ENCODE measurements at regions not wholly inside any gene's neighbourhood (a gene's known extent, or its start where the extent isn't known, plus 50 kb on each side); places are given as distances from the start of the nearest gene placed in this dataset.

DNA sequence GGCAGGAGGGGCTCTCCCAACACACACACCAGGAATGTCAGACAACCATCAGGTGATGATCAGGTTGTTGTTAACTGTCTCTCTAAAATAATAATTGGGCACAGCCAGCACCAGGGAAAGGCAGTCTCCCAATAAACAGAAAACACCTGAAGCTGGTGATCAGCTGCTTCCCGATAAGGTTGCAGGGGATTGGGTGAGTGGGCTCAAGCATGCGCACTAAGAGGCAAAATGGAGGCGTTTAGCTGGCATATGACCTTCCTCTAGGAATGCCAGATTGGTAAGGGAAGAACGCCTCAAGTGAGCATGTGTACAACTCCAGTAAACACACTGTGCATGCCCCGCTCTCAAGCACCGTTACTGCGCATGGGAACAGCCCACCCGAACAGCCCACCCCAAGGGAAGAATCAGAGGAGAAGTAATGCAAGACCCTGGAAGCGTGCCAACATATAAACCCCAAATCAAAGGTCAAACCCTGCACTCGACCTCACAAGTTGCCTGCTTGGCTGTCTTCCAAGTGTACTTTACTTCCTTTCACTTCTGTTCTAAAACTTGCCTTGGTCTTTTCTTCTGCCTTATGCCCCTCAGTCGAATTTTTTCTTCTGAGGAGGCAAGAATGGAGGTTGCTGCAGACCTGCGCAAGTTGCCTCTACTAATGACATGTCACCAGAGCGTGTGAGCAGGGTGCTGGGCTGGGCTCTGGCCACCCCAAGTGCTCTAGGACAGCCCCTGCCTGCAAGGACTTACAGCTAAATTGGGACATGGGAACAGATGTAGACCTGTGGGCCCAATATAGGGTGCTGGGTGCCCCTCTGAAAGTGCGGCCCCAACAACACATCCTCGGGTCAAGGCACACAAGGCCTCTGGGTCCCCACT, 200.8 kb downstream of the RHOU start:
- no peak for DNase-seq (ENCODE audit: insufficient read length, low spot score)
- FAIRE-seq = no peak
- TF ChIP-seq, protein P1, sequence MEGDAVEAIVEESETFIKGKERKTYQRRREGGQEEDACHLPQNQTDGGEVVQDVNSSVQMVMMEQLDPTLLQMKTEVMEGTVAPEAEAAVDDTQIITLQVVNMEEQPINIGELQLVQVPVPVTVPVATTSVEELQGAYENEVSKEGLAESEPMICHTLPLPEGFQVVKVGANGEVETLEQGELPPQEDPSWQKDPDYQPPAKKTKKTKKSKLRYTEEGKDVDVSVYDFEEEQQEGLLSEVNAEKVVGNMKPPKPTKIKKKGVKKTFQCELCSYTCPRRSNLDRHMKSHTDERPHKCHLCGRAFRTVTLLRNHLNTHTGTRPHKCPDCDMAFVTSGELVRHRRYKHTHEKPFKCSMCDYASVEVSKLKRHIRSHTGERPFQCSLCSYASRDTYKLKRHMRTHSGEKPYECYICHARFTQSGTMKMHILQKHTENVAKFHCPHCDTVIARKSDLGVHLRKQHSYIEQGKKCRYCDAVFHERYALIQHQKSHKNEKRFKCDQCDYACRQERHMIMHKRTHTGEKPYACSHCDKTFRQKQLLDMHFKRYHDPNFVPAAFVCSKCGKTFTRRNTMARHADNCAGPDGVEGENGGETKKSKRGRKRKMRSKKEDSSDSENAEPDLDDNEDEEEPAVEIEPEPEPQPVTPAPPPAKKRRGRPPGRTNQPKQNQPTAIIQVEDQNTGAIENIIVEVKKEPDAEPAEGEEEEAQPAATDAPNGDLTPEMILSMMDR (IDR thresholded peaks at IDR 0.05; ENCODE audit: insufficient read depth, missing control alignments) = no peak

DNA sequence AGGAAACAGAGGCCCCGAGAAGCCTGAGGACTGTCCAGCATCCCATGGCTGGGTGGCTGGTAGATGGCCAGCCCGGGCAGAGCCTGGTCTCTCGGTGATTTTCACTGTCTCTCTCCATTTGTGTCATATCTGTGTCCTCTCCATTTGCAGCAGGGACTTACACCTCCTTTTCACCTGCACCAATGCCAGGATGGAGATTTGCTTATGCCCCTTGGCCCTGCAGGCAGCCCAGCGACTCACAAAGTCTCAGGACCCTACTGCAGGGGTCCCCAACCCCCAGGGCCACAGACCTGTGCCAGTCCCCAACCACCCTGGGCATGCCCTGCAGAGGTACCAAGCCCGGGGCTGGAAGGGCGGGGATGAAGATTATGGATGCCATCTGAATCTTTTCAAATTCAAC, 201.6 kb downstream of the RHOU start:
- TF ChIP-seq, protein P1 (IDR thresholded peaks at IDR 0.05; ENCODE audit: insufficient read depth, missing control alignments) = no peak
- DNase-seq (ENCODE audit: insufficient read length, low spot score) = no peak

DNA sequence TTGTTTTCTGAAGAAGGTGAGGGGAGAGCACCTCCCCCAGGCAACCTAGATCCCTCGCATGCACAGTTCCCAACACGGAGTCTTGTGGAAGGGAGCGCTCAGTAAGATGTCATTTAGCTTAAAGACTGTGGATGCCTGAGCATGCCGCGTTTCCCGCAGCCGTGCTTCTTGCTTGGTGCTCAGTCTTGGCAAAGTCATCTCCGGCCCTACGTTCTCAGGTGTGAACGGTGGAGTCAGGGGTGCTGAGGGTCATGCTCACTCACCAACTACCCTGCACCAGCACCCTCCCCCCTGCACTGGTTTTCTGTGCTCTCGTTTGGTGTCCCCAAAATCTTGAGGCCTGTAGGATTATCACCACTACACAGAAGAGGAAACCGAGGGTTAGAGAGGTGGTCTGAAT, 202.1 kb downstream of the RHOU start:
- DNase-seq (ENCODE audit: insufficient read length, low spot score) (no peak), FAIRE-seq (no peak)
- TF ChIP-seq, protein P1 (IDR thresholded peaks at IDR 0.05; ENCODE audit: insufficient read depth, missing control alignments) = no peak

More for the DNA sequence above, 201.6 kb downstream of the RHOU start:
- FAIRE-seq = no peak

DNA sequence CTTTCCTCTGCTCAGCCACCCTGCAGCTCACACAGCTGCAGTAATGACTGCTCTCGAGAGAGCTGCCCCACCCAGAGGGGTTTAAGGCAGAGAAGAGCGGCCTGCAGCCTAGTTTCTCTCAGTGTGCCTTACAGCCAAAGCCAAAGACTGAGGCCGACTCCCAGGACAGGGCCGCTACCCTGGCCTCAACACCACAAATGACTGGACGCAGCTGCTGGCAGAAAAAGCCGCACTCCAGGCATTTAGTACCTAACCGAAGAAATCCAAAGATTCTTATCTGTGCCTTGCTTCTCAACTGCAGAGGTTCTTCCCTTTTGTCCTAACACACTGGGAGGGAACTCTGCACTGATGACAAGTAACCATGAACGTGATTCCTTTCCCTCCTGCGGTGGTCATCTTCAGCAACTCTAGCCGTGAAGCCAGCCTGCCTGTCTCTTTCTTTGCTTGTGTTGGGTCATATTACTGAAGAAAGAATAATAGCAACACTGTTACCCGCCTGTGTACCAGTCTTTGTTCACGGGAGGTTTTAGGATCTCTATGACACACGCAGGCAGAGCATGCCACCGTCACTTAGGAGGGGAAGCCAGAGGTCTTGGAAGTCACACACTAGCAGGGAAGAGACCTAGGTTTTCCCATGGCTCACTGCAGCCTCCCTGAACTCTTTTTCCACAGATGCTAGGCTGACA, 202.7 kb downstream of the RHOU start:
- FAIRE-seq = no peak
- TF ChIP-seq, protein P1 (IDR thresholded peaks at IDR 0.05; ENCODE audit: insufficient read depth, missing control alignments) = no peak
- no peak for DNase-seq (ENCODE audit: insufficient read length, low spot score)

DNA sequence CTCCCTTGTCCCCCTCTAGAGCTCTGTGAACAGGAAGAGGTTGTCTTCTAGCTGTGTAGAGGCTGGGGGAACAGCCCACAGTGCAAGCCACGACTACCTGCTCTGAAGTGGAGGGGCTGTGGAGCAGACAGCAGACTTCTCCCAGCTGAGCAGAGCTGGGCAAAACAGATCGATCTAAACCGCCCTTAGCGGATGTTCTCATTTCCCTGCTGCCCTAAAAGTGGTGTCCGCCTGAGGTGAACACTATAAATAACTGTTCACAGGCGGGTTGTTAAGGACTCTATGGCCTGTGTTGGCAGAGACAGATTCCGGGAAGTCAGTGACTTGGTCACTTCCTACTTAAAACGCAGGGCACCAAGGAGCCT, 203.2 kb downstream of the RHOU start:
- FAIRE-seq = no peak
- TF ChIP-seq, protein P1 (IDR thresholded peaks at IDR 0.05; ENCODE audit: insufficient read depth, missing control alignments) = no peak
- DNase-seq (ENCODE audit: insufficient read length, low spot score) = no peak

DNA sequence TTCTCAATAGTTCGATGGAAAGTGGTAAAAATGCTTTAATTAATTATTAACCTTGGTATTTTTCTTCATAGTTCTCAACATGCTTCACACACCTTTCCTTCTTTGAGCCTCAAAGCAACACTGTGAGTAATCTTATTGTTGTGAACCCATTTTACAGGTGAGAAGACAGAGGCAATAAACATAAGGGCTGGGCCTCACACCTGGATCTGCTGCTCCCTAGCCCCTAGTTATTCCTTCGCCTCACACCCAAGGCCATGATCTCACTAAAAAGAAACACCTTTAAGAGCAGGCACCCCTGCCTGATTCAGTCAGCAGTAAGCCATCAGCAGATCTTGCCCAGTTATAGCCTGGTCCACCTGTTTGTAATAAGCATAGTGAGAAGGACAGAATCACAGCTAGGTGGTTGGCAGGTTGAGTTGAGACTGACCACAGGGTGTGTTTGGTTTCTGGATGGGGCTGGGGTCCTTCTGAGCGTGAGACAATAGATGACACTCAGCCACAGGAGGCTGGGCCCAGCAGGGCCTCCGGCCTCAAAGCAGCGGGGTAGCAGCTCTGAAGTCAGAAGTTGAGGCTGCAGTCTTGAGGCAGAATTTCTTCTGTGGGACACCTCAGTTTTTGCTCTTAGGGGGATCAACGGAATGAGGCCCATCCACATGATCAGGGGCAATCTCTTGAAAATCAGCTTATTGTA, 203.9 kb downstream of the RHOU start:
- no peak for FAIRE-seq
- no peak for DNase-seq (ENCODE audit: insufficient read length, low spot score)
- TF ChIP-seq, protein P1 (IDR thresholded peaks at IDR 0.05; ENCODE audit: insufficient read depth, missing control alignments) = no peak
